ENCODE measurements at regions not wholly inside any gene's neighbourhood (a gene's known extent, or its start where the extent isn't known, plus 50 kb on each side); places are given as distances from the start of the nearest gene placed in this dataset.
A peak's percentile ranks its signal among the peaks of the same experiment; 100 is the strongest.
"Not testable (repeated sequence)": the region's sequence is repeated elsewhere in the genome, so short reads cannot be mapped to it uniquely, and the experiment has no call there.

DNA sequence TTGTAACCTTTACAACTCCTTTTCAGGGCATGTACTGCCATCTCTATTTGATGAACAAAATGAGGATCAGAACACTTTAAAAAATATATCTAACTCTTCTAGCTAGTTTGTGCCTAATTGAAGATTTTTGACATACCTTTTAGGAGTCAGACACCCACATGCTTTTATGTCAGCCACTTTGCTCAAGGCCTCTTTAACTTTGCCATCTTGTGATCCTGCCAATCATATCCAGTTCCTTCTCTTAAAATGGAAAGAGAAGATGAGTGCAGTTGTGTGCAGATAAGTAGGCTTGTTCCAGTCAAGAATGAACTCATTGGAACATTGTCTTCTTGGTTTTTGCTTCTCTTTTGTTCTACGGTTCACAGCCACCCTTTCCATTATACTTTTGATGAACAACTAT lies 425.6 kb upstream of the TNC start:
- H3K4me3 ChIP-seq (ENCODE audit: low read depth, low read length) = no peak overlapping the region

GRCh38 chr9:115548609-115549260 lies 430.8 kb upstream of the TNC start:
- no peak overlapping the region for H3K9ac ChIP-seq (ENCODE audit: low read length)
- H3K4me3 ChIP-seq (ENCODE audit: low read depth, low read length) = no peak overlapping the region
- H3K27ac ChIP-seq (ENCODE audit: low read depth, low read length) = no peak overlapping the region
- H3K4me1 ChIP-seq (ENCODE audit: control insufficient read depth, insufficient read depth, low read length) = peaks cover 11% of the 10 kb centered on the region; the same call in 1 of the 2 replicates
- H3K27me3 ChIP-seq (ENCODE audit: control insufficient read depth, insufficient read depth, low read length) = no peaks in the 10 kb centered on the region; the same call in 1 of the 2 replicates
- no peaks in the 10 kb centered on the region for H3K9me3 ChIP-seq (ENCODE audit: control insufficient read depth, insufficient read depth, low read depth, low read length)
- no peaks in the 10 kb centered on the region for H3K36me3 ChIP-seq (ENCODE audit: control insufficient read depth, insufficient read depth, low read length)

More for the DNA sequence above, 425.6 kb upstream of the TNC start:
- H3K36me3 ChIP-seq (ENCODE audit: control insufficient read depth, insufficient read depth, low read length) = no peaks in the 10 kb centered on the region
- H3K4me1 ChIP-seq (ENCODE audit: control insufficient read depth, insufficient read depth, low read length) = no peaks in the 10 kb centered on the region
- H3K9ac ChIP-seq (ENCODE audit: low read length) = no peak overlapping the region
- no peaks in the 10 kb centered on the region for H3K27me3 ChIP-seq (ENCODE audit: control insufficient read depth, insufficient read depth, low read length)
- no peak overlapping the region for H3K27ac ChIP-seq (ENCODE audit: low read depth, low read length)
- no peaks in the 10 kb centered on the region for H3K9me3 ChIP-seq (ENCODE audit: control insufficient read depth, insufficient read depth, low read depth, low read length)

DNA sequence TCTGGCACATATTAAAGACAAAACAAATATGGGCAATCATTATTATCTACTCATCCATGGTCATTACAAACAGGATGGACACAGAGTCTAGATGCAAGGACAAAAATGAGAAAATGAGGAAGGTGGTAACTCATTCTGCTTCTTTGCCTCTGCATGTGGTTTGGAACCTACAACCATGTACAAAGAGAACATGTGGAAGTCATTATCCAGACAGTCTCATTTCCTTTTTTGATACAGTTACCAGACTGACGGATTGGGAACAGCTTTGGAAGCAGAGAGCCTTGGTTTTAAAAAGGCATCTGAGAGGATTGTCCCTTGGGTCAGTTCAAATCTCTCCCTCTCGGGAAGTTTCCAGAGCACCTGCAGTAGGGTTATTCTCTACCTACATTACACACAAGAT lies 433.4 kb upstream of the TNC start:
- H3K27ac ChIP-seq (ENCODE audit: low read depth, low read length) = no peak overlapping the region
- no peaks in the 10 kb centered on the region; the same call in 1 of the 2 replicates for H3K27me3 ChIP-seq (ENCODE audit: control insufficient read depth, insufficient read depth, low read length)
- H3K9me3 ChIP-seq (ENCODE audit: control insufficient read depth, insufficient read depth, low read depth, low read length) = peaks cover 21% of the 10 kb centered on the region
- H3K9ac ChIP-seq (ENCODE audit: low read length) = no peak overlapping the region
- H3K4me1 ChIP-seq (ENCODE audit: control insufficient read depth, insufficient read depth, low read length) = peaks cover 11% of the 10 kb centered on the region; the same call in 1 of the 2 replicates
- H3K4me3 ChIP-seq (ENCODE audit: low read depth, low read length) = no peak overlapping the region
- H3K36me3 ChIP-seq (ENCODE audit: control insufficient read depth, insufficient read depth, low read length) = no peaks in the 10 kb centered on the region

DNA sequence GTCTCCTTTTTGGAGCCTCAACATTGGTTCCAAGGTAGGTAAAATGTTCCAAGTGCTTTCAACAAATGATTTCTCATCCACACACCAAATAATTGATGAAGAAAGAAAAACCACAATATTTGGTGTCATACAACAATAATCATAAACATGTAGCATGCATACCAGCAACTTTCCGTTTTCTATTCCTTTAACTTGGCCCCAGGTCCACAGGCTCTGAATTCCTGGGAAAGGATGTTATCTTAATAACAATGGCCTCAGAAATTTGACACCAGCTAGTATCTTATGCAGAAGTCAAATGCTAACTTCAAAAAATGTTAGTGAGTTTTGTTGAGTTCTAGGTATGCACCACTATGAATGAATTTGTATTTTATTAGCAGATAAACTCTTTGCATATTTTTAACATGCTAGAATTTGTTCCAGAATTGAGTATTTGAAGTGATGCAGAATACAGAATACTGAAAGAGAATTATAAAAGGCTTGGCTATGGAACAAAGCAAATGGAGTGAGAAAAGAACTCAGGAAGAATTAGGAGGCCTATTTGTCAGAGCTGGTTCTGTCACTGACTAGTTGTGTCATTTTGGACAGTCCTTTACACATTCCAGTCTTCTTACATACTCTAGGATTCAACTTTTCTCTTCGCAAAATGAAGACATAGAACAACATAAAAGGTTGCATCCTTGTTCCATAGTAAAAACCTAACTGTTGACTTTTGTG lies 435.3 kb upstream of the TNC start:
- no peak overlapping the region for H3K4me3 ChIP-seq (ENCODE audit: low read depth, low read length)
- no peak overlapping the region for H3K27ac ChIP-seq (ENCODE audit: low read depth, low read length)
- no peak overlapping the region for H3K9ac ChIP-seq (ENCODE audit: low read length)
- no peaks in the 10 kb centered on the region; the same call in 1 of the 2 replicates for H3K27me3 ChIP-seq (ENCODE audit: control insufficient read depth, insufficient read depth, low read length)
- H3K4me1 ChIP-seq (ENCODE audit: control insufficient read depth, insufficient read depth, low read length) = peaks cover 11% of the 10 kb centered on the region; the same call in 1 of the 2 replicates
- peaks cover 32% of the 10 kb centered on the region for H3K9me3 ChIP-seq (ENCODE audit: control insufficient read depth, insufficient read depth, low read depth, low read length)
- H3K36me3 ChIP-seq (ENCODE audit: control insufficient read depth, insufficient read depth, low read length) = no peaks in the 10 kb centered on the region

DNA sequence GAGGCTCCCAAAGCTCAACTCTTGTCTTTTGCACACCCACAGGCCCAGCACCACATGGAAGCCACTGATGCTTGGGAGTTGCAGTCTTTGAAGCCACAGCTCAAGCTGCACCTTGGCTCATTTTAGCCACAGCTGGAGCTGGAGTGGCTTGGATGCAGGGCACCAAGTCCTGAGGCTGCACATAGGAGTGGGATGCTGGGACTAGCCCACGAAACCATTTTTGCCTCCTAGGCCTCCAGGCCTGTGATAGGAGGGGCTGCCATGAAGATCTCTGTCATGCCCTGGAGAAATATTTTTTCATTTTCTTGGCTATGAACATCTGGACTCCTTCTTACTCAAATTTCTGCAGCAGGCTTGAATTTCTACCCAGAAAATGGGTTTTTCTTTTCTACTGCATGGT lies 438.5 kb upstream of the TNC start:
- Histone ChIP-seq H3K9me3 (ENCODE audit: control insufficient read depth, insufficient read depth, low read depth, low read length) (peaks cover 32% of the 10 kb centered on the region), H3K4me3 (ENCODE audit: low read depth, low read length) (no peak overlapping the region), H3K27ac (ENCODE audit: low read depth, low read length) (no peak overlapping the region), H3K4me1 (ENCODE audit: control insufficient read depth, insufficient read depth, low read length) (peaks cover 11% of the 10 kb centered on the region; the same call in 1 of the 2 replicates), H3K36me3 (ENCODE audit: control insufficient read depth, insufficient read depth, low read length) (no peaks in the 10 kb centered on the region), H3K27me3 (ENCODE audit: control insufficient read depth, insufficient read depth, low read length) (no peaks in the 10 kb centered on the region), H3K9ac (ENCODE audit: low read length) (no peak overlapping the region)

DNA sequence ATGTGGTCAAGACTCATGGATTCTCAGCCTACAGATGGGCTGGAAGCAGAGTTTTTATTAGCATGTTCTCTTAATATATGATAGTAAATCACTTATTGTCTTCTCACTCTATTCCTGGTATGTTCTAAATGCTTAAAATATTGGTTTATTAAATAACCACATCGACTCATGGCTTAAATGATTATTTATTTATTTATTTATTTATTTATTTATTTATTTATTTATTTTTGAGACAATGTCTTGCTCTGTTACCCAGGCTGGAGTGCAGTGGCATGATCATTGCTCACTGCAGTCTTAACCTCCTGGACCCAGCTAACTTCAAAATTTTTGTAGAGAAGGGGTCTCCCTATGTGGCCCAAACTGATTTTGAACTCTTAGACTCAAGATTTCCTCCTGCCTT lies 457.2 kb upstream of the TNC start:
- no peaks in the 10 kb centered on the region for H3K36me3 ChIP-seq (ENCODE audit: control insufficient read depth, insufficient read depth, low read length)
- H3K27ac ChIP-seq (ENCODE audit: low read depth, low read length) = no peak overlapping the region
- H3K4me3 ChIP-seq (ENCODE audit: low read depth, low read length) = no peak overlapping the region
- H3K27me3 ChIP-seq (ENCODE audit: control insufficient read depth, insufficient read depth, low read length) = no peaks in the 10 kb centered on the region
- no peak overlapping the region for H3K9ac ChIP-seq (ENCODE audit: low read length)
- no peaks in the 10 kb centered on the region for H3K4me1 ChIP-seq (ENCODE audit: control insufficient read depth, insufficient read depth, low read length)
- no peaks in the 10 kb centered on the region for H3K9me3 ChIP-seq (ENCODE audit: control insufficient read depth, insufficient read depth, low read depth, low read length)

- H3K27ac ChIP-seq (ENCODE audit: low read depth, low read length); H3K9me3 ChIP-seq (ENCODE audit: control insufficient read depth, insufficient read depth, low read depth, low read length); H3K36me3 ChIP-seq (ENCODE audit: control insufficient read depth, insufficient read depth, low read length); H3K4me1 ChIP-seq (ENCODE audit: control insufficient read depth, insufficient read depth, low read length); H3K4me3 ChIP-seq (ENCODE audit: low read depth, low read length); H3K27me3 ChIP-seq (ENCODE audit: control insufficient read depth, insufficient read depth, low read length); H3K9ac ChIP-seq (ENCODE audit: low read length): not testable (repeated sequence)
These were observed 467.5 kb upstream of the TNC start for GRCh38 chr9:115585458-115585857.

- Histone ChIP-seq H3K9ac (ENCODE audit: low read length) (no peak overlapping the region), H3K27me3 (ENCODE audit: control insufficient read depth, insufficient read depth, low read length) (no peaks in the 10 kb centered on the region), H3K4me3 (ENCODE audit: low read depth, low read length) (no peak overlapping the region), H3K36me3 (ENCODE audit: control insufficient read depth, insufficient read depth, low read length) (no peaks in the 10 kb centered on the region), H3K27ac (ENCODE audit: low read depth, low read length) (no peak overlapping the region), H3K4me1 (ENCODE audit: control insufficient read depth, insufficient read depth, low read length) (peaks cover 4% of the 10 kb centered on the region), H3K9me3 (ENCODE audit: control insufficient read depth, insufficient read depth, low read depth, low read length) (peaks cover 2% of the 10 kb centered on the region; the same call in 1 of the 2 replicates)
These were observed 469.4 kb upstream of the TNC start for GRCh38 chr9:115587310-115587709.

GRCh38 chr9:115590011-115590410 lies 472.1 kb upstream of the TNC start:
- Histone ChIP-seq H3K4me3 (ENCODE audit: low read depth, low read length) (no peak overlapping the region), H3K4me1 (ENCODE audit: control insufficient read depth, insufficient read depth, low read length) (peaks cover 4% of the 10 kb centered on the region), H3K9ac (ENCODE audit: low read length) (no peak overlapping the region), H3K27me3 (ENCODE audit: control insufficient read depth, insufficient read depth, low read length) (no peaks in the 10 kb centered on the region), H3K27ac (ENCODE audit: low read depth, low read length) (no peak overlapping the region), H3K9me3 (ENCODE audit: control insufficient read depth, insufficient read depth, low read depth, low read length) (peaks cover 2% of the 10 kb centered on the region; the same call in 1 of the 2 replicates), H3K36me3 (ENCODE audit: control insufficient read depth, insufficient read depth, low read length) (no peaks in the 10 kb centered on the region)

- no peak overlapping the region for H3K27ac ChIP-seq (ENCODE audit: low read depth, low read length)
- H3K4me3 ChIP-seq (ENCODE audit: low read depth, low read length) = peak overlapping the region; percentile 14; the same call in 1 of the 2 replicates
These were observed 473.6 kb upstream of the TNC start for GRCh38 chr9:115591584-115591984.

GRCh38 chr9:115593587-115594091 lies 475.7 kb upstream of the TNC start:
- Histone ChIP-seq H3K9ac (ENCODE audit: low read length) (no peak overlapping the region), H3K4me3 (ENCODE audit: low read depth, low read length) (no peak overlapping the region), H3K27me3 (ENCODE audit: control insufficient read depth, insufficient read depth, low read length) (no peaks in the 10 kb centered on the region), H3K9me3 (ENCODE audit: control insufficient read depth, insufficient read depth, low read depth, low read length) (peaks cover 2% of the 10 kb centered on the region; the same call in 1 of the 2 replicates), H3K27ac (ENCODE audit: low read depth, low read length) (no peak overlapping the region), H3K4me1 (ENCODE audit: control insufficient read depth, insufficient read depth, low read length) (peaks cover 19% of the 10 kb centered on the region), H3K36me3 (ENCODE audit: control insufficient read depth, insufficient read depth, low read length) (no peaks in the 10 kb centered on the region)

More at GRCh38 chr9:115591584-115591984, 473.6 kb upstream of the TNC start:
- Histone ChIP-seq H3K9me3 (ENCODE audit: control insufficient read depth, insufficient read depth, low read depth, low read length) (peaks cover 2% of the 10 kb centered on the region; the same call in 1 of the 2 replicates), H3K36me3 (ENCODE audit: control insufficient read depth, insufficient read depth, low read length) (no peaks in the 10 kb centered on the region), H3K9ac (ENCODE audit: low read length) (peak overlapping the region; percentile 25), H3K4me1 (ENCODE audit: control insufficient read depth, insufficient read depth, low read length) (peaks cover 15% of the 10 kb centered on the region), H3K27me3 (ENCODE audit: control insufficient read depth, insufficient read depth, low read length) (no peaks in the 10 kb centered on the region)

Measured in HUES6 (cell line).